B cell (primary cell): ENCODE measurements at regions not wholly inside any gene's neighbourhood (a gene's known extent, or its start where the extent isn't known, plus 50 kb on each side); places are given as distances from the start of the nearest gene placed in this dataset.
A peak's percentile ranks its signal among the peaks of the same experiment; 100 is the strongest.
"Not testable (repeated sequence)": the region's sequence is repeated elsewhere in the genome, so short reads cannot be mapped to it uniquely, and the experiment has no call there.

Experiments
- ATAC-seq: fragments of 200-7000 bp; cut with Tn5 transposase; one replicate; pipeline ENCODE4 v1.10.0; 2021; ENCODE audit warnings: low read depth, mild to moderate bottlenecking, moderate number of reproducible peaks, moderate library complexity
- CTCF ChIA-PET: fragments of 350-600 bp; sonication (Branson Sonifier 250); formaldehyde crosslinking; loops from one replicate; lab custom pipeline; 2021; ENCODE audit warnings: antibody characterized with exemption, inconsistent platforms; lab: Charles Lee
- POLR2A ChIA-PET: fragments of 350-600 bp; sonication (Branson Sonifier 250); formaldehyde crosslinking; loops from one replicate; lab custom pipeline; 2021; ENCODE audit warnings: antibody characterized with exemption; lab: Charles Lee
- DNase-seq: peaks from one replicate; pipeline ENCODE4 v3.0.0; 2013
- H2AFZ ChIP-seq: 2 replicates; pipeline ENCODE4 v1.6.1; 2012; ENCODE audit warnings: mild to moderate bottlenecking, low read depth, low read length; ENCODE audit not compliant: insufficient read depth, poor library complexity, severe bottlenecking
- H3K27ac ChIP-seq, 2 donors: 1 replicate in 1 of 2; 2 replicates in 1 of 2; pipeline ENCODE4 v1.5.1; 2012 to 2013; ENCODE audit warnings: low read length in 2 of 2, mild to moderate bottlenecking in 2 of 2, moderate library complexity in 1 of 2
- H3K27me3 ChIP-seq, 4 experiments: fragments of 200-600 bp in 1 of 4; sonication (generic) in 1 of 4; replicated peaks in 1 of 4; 1 replicate in 2 of 4; 2 replicates in 2 of 4; pipeline versions ENCODE4 v1.6.1 to v1.7.0; 2013 to 2016; ENCODE audit warnings: low read length in 3 of 4, mild to moderate bottlenecking in 2 of 4, mixed read lengths in 1 of 4, moderate library complexity in 1 of 4; ENCODE audit not compliant: insufficient read depth in 4 of 4, control insufficient read depth in 3 of 4; ENCODE audit errors: control extremely low read depth in 1 of 4
- H3K36me3 ChIP-seq, 2 experiments: replicated peaks in 1 of 2; 1 replicate in 1 of 2; 2 replicates in 1 of 2; pipeline versions ENCODE4 v1.6.1 to v1.7.1; 2013; ENCODE audit warnings: low read length in 1 of 2; ENCODE audit not compliant: insufficient read depth in 2 of 2, control insufficient read depth in 1 of 2; ENCODE audit errors: control extremely low read depth in 1 of 2, extremely low read depth in 1 of 2
- H3K4me1 ChIP-seq, 2 donors: fragments of 200-600 bp in 1 of 2; sonication (generic) in 1 of 2; 1 replicate in 1 of 2; 2 replicates in 1 of 2; pipeline versions ENCODE4 v1.5.1 to v1.6.1; 2013 to 2017; ENCODE audit warnings: low read length in 2 of 2; ENCODE audit not compliant: control insufficient read depth in 2 of 2, insufficient read depth in 2 of 2
- H3K4me2 ChIP-seq: replicated peaks from 2 replicates; pipeline ENCODE3; 2012; ENCODE audit warnings: mild to moderate bottlenecking, low read depth, low read length; ENCODE audit not compliant: poor library complexity, severe bottlenecking
- H3K4me3 ChIP-seq, 5 experiments: fragments of 200-600 bp in 1 of 5; sonication (generic) in 1 of 5; 1 replicate in 3 of 5; 2 replicates in 2 of 5; pipeline versions ENCODE4 v1.5.1 to v1.7.0; 2011 to 2016; ENCODE audit warnings: low read length in 4 of 5, mild to moderate bottlenecking in 4 of 5, low read depth in 2 of 5, control low read depth in 1 of 5, moderate library complexity in 1 of 5; ENCODE audit not compliant: insufficient read depth in 1 of 5; ENCODE audit errors: control extremely low read depth in 1 of 5, extremely low read depth in 1 of 5
- H3K79me2 ChIP-seq: fragments of 200-600 bp; sonication (generic); one replicate; pipeline ENCODE4 v1.6.0; 2016; ENCODE audit warnings: low read length; ENCODE audit not compliant: control insufficient read depth, insufficient read depth
- H3K9ac ChIP-seq: fragments of 200-600 bp; sonication (generic); 2 replicates; pipeline ENCODE4 v1.6.1; 2017; ENCODE audit warnings: mild to moderate bottlenecking, low read length, moderate library complexity
- H3K9me3 ChIP-seq, 3 donors: one replicate each; pipeline versions ENCODE4 v1.6.1 to v1.7.1; 2013; ENCODE audit warnings: low read length in 2 of 3; ENCODE audit not compliant: control insufficient read depth in 2 of 3, insufficient read depth in 1 of 3; ENCODE audit errors: control extremely low read depth in 1 of 3
- H4K20me1 ChIP-seq: 2 replicates; pipeline ENCODE4 v1.6.0; 2012; ENCODE audit warnings: mild to moderate bottlenecking, low read length; ENCODE audit not compliant: insufficient read depth, control insufficient read depth, poor library complexity, severe bottlenecking
- H3K27ac Mint-ChIP-seq: one replicate; pipeline ENCODE4 v1.8.0; 2021; ENCODE audit warnings: mixed read lengths
- H3K27me3 Mint-ChIP-seq: one replicate; pipeline ENCODE4 v1.8.0; 2021; ENCODE audit warnings: mixed read lengths
- H3K4me1 Mint-ChIP-seq: one replicate; pipeline ENCODE4 v1.8.0; 2021; ENCODE audit warnings: mixed read lengths
- H3K4me3 Mint-ChIP-seq: one replicate; pipeline ENCODE4 v1.8.0; 2021; ENCODE audit warnings: mixed read lengths
- H3K9me3 Mint-ChIP-seq: one replicate; pipeline ENCODE4 v1.8.0; 2022; ENCODE audit warnings: mixed read lengths; ENCODE audit not compliant: insufficient read depth
- CTCF ChIP-seq: fragments of 200-600 bp; IDR thresholded peaks from one replicate; pipeline ENCODE4 v1.8.0; 2022; ENCODE audit warnings: antibody characterized with exemption, mild to moderate bottlenecking
- EZH2 ChIP-seq: IDR thresholded peaks from 2 replicates; pipeline ENCODE4 v1.6.1; 2012; ENCODE audit warnings: borderline replicate concordance, low read depth, mild to moderate bottlenecking, moderate library complexity, low read length; ENCODE audit not compliant: insufficient read depth, poor library complexity, severe bottlenecking
- WGBS: methylation state at CpG from one replicate; pipeline ENCODE4 v1.1.5; 2013; ENCODE audit warnings: missing lambda C conversion rate; ENCODE audit not compliant: insufficient coverage; 5-methylcytosine and 5-hydroxymethylcytosine counted together
- intact Hi-C: fragments of 100-400 bp; cut with micrococcal nuclease; formaldehyde crosslinking; loops from one replicate; pipeline ENCODE4 v1.10.0; 2022

GRCh38 chr2:37760471-37760870, 89.0 kb upstream of the CDC42EP3 start:
- no peaks in the 10 kb centered on the region for H3K27me3 Mint-ChIP-seq
- Histone ChIP-seq H3K4me3 (no peak overlapping the region), H3K4me2 (no peak overlapping the region), H3K27ac (no peak overlapping the region), H4K20me1 (no peaks in the 10 kb centered on the region), H3K4me1 (no peaks in the 10 kb centered on the region), H3K9me3 (no peaks in the 10 kb centered on the region), H3K9ac (no peak overlapping the region), H3K36me3 (no peaks in the 10 kb centered on the region), H2AFZ (no peak overlapping the region), H3K79me2 (no peaks in the 10 kb centered on the region), H3K27me3 (no peaks in the 10 kb centered on the region)
- no peak overlapping the region for H3K4me3 Mint-ChIP-seq
- ChIA-PET CTCF (no interaction called here), POLR2A (no interaction called here)
- intact Hi-C loops: no loop called here
- 72% methylated on average over 4 of the region's 6 CpGs for WGBS
- no peaks in the 10 kb centered on the region for H3K9me3 Mint-ChIP-seq
- TF ChIP-seq EZH2 (no peak), CTCF (no peak)
- H3K27ac Mint-ChIP-seq: no peak overlapping the region
- ATAC-seq (no peak), DNase-seq (no peak)
- H3K4me1 Mint-ChIP-seq: no peaks in the 10 kb centered on the region

DNA sequence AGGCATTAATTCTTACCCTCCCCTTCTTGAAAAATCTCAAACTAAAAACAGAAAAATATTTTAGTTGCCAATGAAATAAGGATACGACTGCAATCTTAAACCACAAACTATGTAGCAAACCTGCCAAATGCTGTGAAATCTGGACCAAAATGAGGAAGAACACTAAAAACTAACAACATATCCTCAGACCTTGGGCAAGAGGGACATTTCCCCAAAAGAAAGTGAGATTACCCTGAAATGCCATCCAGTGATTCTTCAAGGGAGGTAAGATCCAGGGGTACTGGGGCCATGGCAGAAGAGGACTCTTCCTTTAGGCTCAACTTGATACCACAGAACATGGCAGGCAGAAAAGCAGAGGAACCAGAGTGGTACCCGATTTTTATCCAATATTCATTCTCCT, 90.8 kb upstream of the CDC42EP3 start:
- H3K27ac ChIP-seq, H3K36me3 ChIP-seq, intact Hi-C loops, H3K9ac ChIP-seq, H4K20me1 ChIP-seq, H3K4me3 Mint-ChIP-seq, H3K9me3 Mint-ChIP-seq, H3K79me2 ChIP-seq, CTCF ChIA-PET, H3K27me3 Mint-ChIP-seq, POLR2A ChIA-PET, DNase-seq, H3K27me3 ChIP-seq, H2AFZ ChIP-seq, H3K27ac Mint-ChIP-seq, H3K4me1 Mint-ChIP-seq, H3K4me1 ChIP-seq, ATAC-seq, H3K9me3 ChIP-seq, H3K4me2 ChIP-seq: not testable (repeated sequence)
- peak overlapping the region in 1 of 5 experiments; percentile 36 for H3K4me3 ChIP-seq
- WGBS: 0% methylated on average over 1 of the region's 2 CpGs
